D721Med (cell line): ENCODE measurements at regions not wholly inside any gene's neighbourhood (a gene's known extent, or its start where the extent isn't known, plus 50 kb on each side); places are given as distances from the start of the nearest gene placed in this dataset.
"Not testable (repeated sequence)": the region's sequence is repeated elsewhere in the genome, so short reads cannot be mapped to it uniquely, and the experiment has no call there.

ENCODE experiments used
- DNase-seq: peaks from one replicate; pipeline ENCODE4 v3.0.0; 2011; ENCODE audit warnings: low spot score; ENCODE audit not compliant: insufficient read length
- FAIRE-seq: peaks from 2 replicates; lab custom pipeline; 2011; peaks lifted over from hg19 to GRCh38; lab: Jason Lieb, UNC
- TF ChIP-seq, protein P1 (sequence below): IDR thresholded peaks from 2 replicates; pipeline ENCODE4 v1.5.1; 2012; ENCODE audit warnings: mild to moderate bottlenecking, control low read depth; ENCODE audit not compliant: insufficient read depth; ENCODE audit errors: missing control alignments

- DNase-seq (no peak), FAIRE-seq (no peak)
- TF ChIP-seq, protein P1, sequence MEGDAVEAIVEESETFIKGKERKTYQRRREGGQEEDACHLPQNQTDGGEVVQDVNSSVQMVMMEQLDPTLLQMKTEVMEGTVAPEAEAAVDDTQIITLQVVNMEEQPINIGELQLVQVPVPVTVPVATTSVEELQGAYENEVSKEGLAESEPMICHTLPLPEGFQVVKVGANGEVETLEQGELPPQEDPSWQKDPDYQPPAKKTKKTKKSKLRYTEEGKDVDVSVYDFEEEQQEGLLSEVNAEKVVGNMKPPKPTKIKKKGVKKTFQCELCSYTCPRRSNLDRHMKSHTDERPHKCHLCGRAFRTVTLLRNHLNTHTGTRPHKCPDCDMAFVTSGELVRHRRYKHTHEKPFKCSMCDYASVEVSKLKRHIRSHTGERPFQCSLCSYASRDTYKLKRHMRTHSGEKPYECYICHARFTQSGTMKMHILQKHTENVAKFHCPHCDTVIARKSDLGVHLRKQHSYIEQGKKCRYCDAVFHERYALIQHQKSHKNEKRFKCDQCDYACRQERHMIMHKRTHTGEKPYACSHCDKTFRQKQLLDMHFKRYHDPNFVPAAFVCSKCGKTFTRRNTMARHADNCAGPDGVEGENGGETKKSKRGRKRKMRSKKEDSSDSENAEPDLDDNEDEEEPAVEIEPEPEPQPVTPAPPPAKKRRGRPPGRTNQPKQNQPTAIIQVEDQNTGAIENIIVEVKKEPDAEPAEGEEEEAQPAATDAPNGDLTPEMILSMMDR, result no peak
These were observed 51.2 kb upstream of the LBX1 start for GRCh38 chr10:101280511-101280910.

- not testable (repeated sequence) for DNase-seq, FAIRE-seq
These were observed 51.7 kb upstream of the LBX1 start for GRCh38 chr10:101280921-101281320.

DNA sequence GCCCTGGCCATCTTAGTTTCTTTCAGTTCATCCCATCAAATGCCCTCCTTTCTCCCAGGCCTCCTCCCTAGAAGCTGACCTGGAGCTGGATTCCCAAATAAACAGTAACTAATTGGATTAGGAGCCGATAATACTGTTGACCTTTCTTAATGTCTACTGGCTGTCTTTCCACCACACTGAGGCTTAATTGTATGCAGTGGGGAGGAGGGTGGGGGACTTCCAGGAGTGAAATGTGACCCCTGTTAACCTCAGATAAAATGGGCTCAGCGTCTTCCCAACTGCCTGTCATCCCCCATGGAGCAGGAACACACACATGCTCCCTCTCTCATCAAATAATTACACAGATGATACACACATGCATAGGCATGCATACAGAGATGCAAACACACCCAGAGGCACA lies 53.7 kb upstream of the LBX1 start:
- no peak for FAIRE-seq
- TF ChIP-seq, protein P1, result no peak
- no peak for DNase-seq

DNA sequence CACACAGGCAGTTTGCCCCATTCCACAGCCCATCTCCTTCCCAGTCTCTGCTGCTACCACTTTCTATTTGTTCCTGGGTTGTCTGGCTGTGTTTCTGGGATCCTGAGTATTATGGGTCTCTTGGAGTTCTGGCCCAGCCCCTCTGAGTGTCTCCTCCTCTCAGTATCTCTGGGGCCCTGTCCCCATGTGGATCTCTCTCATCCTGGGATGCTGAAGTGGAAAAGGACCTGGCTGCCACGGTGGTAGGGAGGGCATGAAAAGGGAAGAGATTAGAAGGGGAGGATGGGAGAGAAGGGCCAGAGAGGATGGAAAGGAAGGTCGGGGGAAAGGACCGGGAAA lies 54.5 kb upstream of the LBX1 start:
- TF ChIP-seq, protein P1, result no peak
- FAIRE-seq, result no peak
- DNase-seq, result no peak

- DNase-seq, result peak; percentile 78
- TF ChIP-seq, protein P1, result no peak
- FAIRE-seq, result no peak
These were observed 55.0 kb upstream of the LBX1 start for GRCh38 chr10:101284101-101284743.

DNA sequence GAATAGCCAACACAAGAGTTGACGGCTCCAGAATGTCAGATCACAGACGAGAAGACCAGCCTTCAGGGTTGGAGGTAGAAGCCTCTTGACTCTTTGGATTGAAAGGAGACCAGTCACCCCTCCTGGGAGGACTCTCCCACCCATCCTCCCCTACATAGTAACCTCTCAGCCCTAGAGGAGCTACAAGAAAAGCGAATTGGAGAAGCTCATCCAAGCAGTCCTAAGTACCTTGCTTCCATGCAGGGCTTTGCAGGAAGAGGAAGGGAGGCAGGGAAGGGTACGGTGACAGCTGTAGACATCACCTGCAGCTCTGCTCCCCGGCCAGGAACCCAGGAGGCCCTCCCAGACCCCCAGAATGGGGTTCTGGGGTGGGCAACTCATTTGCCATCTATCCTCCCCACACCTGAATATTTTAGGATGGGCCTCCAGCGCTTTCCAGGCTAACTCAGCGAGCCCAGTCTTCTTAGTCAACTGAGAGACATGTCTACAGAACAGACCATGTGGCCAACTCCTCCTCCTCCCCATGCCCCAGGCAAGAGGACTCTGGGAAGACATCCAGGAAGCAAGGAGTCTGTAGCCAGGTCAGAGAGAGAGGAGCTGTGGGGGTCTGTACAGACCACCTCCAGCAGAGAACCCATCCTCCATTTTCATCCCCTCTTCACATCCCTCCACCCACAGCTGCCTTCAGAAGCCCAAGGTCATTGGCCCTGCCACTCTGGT lies 55.6 kb upstream of the LBX1 start:
- TF ChIP-seq, protein P1, result no peak
- no peak for DNase-seq
- FAIRE-seq, result no peak

DNA sequence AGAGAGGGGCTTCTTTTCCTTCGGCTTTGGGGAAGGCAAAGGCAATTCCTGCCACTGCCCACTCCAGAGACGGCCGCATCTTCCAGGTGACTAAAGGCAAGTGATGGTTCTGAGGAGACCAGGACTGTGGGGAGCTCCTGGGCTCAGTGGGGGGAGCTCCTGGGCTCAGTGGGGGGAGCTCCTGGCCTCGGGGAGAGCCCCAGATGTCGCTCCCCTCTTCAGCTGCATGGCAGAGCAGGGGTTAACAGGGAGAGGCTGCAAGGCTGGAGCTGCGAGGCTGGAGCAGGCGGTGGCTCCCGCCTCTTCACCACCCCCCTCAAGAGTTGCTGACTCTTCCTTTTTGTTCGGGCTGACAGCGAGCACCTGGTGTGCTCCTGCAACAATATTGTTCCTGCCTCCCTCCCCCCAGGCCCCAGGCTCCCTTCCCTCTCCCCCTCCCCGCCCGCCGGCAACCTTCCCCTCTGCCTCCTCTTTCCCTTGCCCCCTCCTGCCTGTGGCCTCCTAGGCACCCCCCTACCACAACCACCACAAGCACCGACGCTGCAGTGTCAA lies 56.3 kb upstream of the LBX1 start:
- DNase-seq (no peak), FAIRE-seq (no peak)
- TF ChIP-seq, protein P1, result no peak
